ENCODE measurements at regions not wholly inside any gene's neighbourhood (a gene's known extent, or its start where the extent isn't known, plus 50 kb on each side); places are given as distances from the start of the nearest gene placed in this dataset.

GRCh38 chr4:146071390-146071789 lies 104.1 kb upstream of the LSM6 start:
- CTCF ChIA-PET = no interaction called here
- no peak for DNase-seq (ENCODE audit: extremely low spot score)
- TF ChIP-seq CTCF (IDR thresholded peaks at IDR 0.05; ENCODE audit: control extremely low read depth, extremely low read depth, low read depth, missing control alignments) = no peak
- POLR2A ChIA-PET = no interaction called here

- ChIA-PET CTCF (interaction anchor here (0.8 to 3.7 kb wide), 5 partner anchors 10 to 40 kb away, joined by 3 to 21 read pairs (median 4); no protein-coding TSS in a partner anchor), POLR2A (no interaction called here)
- DNase-seq (ENCODE audit: extremely low spot score) = no peak
- no peak for TF ChIP-seq CTCF (IDR thresholded peaks at IDR 0.05; ENCODE audit: control extremely low read depth, extremely low read depth, low read depth, missing control alignments)
Measured at GRCh38 chr4:146063143-146063542, 112.4 kb upstream of the LSM6 start.

DNA sequence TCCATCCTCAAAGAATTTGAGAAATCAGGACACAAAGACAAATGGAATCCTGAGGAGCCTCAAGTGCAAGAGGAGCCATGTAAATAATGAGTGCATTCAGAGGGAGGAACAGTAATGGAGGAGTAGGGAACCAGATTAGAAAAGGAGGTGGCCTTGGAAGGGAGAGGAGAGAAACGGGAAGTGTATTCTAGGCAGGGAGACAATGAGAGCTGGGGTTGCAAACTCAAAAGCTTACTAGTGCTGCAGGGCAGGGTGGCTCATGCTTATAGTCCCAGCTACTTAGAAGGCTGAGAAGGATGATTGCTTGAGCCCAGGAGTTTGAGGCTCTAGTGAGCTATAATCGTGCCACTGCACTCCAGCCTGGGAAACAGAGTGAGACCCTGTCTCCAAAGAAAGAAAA lies 113.2 kb upstream of the LSM6 start:
- no peak for TF ChIP-seq CTCF (IDR thresholded peaks at IDR 0.05; ENCODE audit: control extremely low read depth, extremely low read depth, low read depth, missing control alignments)
- ChIA-PET POLR2A (no interaction called here), CTCF (interaction anchor here (0.8 to 3.7 kb wide), 5 partner anchors 11 to 39 kb away, joined by 3 to 21 read pairs (median 4); no protein-coding TSS in a partner anchor)
- DNase-seq (ENCODE audit: extremely low spot score) = no peak

DNA sequence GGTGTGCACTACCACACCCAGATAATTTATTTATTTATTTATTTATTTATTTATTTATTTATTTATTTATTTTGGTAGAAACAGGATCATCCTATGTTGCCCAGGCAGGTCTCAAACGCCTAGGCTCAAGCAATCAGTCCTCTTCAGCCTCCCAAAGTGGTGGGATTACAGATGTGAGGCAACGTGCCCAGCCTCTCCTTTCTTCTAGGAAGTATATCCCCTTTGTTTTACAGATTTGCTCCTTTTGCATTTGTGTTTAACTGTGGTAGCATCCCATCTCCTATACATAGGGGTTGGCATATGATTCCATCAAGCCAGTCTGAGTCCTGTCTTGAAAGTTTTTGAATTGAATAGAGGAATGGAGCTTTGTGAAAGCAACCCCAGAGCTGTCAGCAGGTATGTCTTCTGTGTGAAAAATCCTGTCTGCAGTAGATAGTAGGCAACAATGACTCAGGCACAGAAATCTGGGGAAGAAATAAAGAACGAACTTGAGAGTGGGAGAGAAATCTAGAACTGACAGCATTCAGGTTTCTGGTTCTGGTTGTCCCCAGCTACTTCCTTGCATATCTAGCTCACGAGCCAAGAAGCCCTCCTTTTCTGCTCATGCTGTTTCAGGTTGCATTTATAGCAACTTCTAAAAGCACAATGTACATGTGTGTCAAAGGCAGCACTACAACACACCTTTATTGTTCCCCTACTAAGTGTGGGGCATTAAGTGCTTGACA lies 113.7 kb upstream of the LSM6 start:
- POLR2A ChIA-PET = no interaction called here
- CTCF ChIA-PET = interaction anchor here (0.8 to 3.7 kb wide), 6 partner anchors 11 to 39 kb away, joined by 3 to 21 read pairs (median 4); no protein-coding TSS in a partner anchor
- TF ChIP-seq CTCF (IDR thresholded peaks at IDR 0.05; ENCODE audit: control extremely low read depth, extremely low read depth, low read depth, missing control alignments) = no peak
- DNase-seq (ENCODE audit: extremely low spot score) = no peak

GRCh38 chr4:146059865-146060264 lies 115.7 kb upstream of the LSM6 start:
- ChIA-PET CTCF (interaction anchor here (0.9 to 3.1 kb wide), 5 partner anchors 9 to 35 kb away, joined by 3 to 16 read pairs (median 14); no protein-coding TSS in a partner anchor), POLR2A (no interaction called here)
- DNase-seq (ENCODE audit: extremely low spot score) = peak; percentile 44
- TF ChIP-seq CTCF (IDR thresholded peaks at IDR 0.05; ENCODE audit: control extremely low read depth, extremely low read depth, low read depth, missing control alignments) = no peak

- peak; percentile 26 for DNase-seq (ENCODE audit: extremely low spot score)
- CTCF ChIA-PET = interaction anchor here (1.5 to 3.1 kb wide), 4 partner anchors 9 to 36 kb away, joined by 4 to 16 read pairs (median 15); no protein-coding TSS in a partner anchor
- POLR2A ChIA-PET = no interaction called here
- no peak for TF ChIP-seq CTCF (IDR thresholded peaks at IDR 0.05; ENCODE audit: control extremely low read depth, extremely low read depth, low read depth, missing control alignments)
Measured at GRCh38 chr4:146059151-146059550, 116.4 kb upstream of the LSM6 start.
